HepG2 (cell line): ENCODE measurements at regions not wholly inside any gene's neighbourhood (a gene's known extent, or its start where the extent isn't known, plus 50 kb on each side); places are given as distances from the start of the nearest gene placed in this dataset.

ENCODE experiments used
- ATAC-seq: fragments of 200-7000 bp; cut with Tn5 transposase; 3 replicates; pipeline ENCODE4 v1.9.1; 2020; ENCODE audit warnings: mild to moderate bottlenecking, moderate library complexity
- BruUV-seq: library from RNA; stranded (reverse); fragments of 400-500 nt; replicated peaks from 2 replicates; lab custom pipeline; 2021; lab: Mats Ljungman, UMichigan
- CTCF ChIA-PET: fragments of 300-600 bp; formaldehyde crosslinking; extraction: SDS; loops from one replicate; lab custom pipeline; 2021; ENCODE audit warnings: low total read pairs, inconsistent platforms, low intra/inter-chr PET ratio; lab: Yijun Ruan, JAX
- POLR2A ChIA-PET: fragments of 350-600 bp; sonication (Branson Sonifier 250); formaldehyde crosslinking; loops from one replicate; lab custom pipeline; 2020; ENCODE audit warnings: antibody characterized with exemption, inconsistent platforms; lab: Yijun Ruan, JAX
- DNase-seq: peaks from one replicate; pipeline ENCODE4 v3.0.0-alpha.2; 2015; ENCODE audit warnings: low spot score
- FAIRE-seq: peaks from 3 replicates; lab custom pipeline; 2011; peaks lifted over from hg19 to GRCh38; lab: Jason Lieb, UNC
- H2AFZ ChIP-seq: one replicate; pipeline ENCODE4 v1.6.1; 2011; ENCODE audit warnings: low read length, inconsistent platforms
- H3K27ac ChIP-seq: fragments of 300-600 bp; 3 replicates; pipeline ENCODE4 v1.8.0; 2011; ENCODE audit warnings: mixed run types, mild to moderate bottlenecking, mixed read lengths, low read length, inconsistent platforms; ENCODE audit not compliant: insufficient read depth; ENCODE audit errors: extremely low read length
- H3K27me3 ChIP-seq, 2 experiments: fragments of 200-600 bp in 1 of 2; 2 replicates in 1 of 2; 3 replicates in 1 of 2; pipeline versions ENCODE4 v1.6.0 to v1.8.0; 2011; ENCODE audit warnings: low read length in 2 of 2, mild to moderate bottlenecking in 2 of 2, moderate library complexity in 2 of 2, inconsistent platforms in 1 of 2; ENCODE audit not compliant: insufficient read depth in 2 of 2, control insufficient read depth in 1 of 2
- H3K36me3 ChIP-seq, 2 experiments: fragments of 200-600 bp in 1 of 2; replicated peaks in 1 of 2; 2 replicates in 1 of 2; 3 replicates in 1 of 2; pipeline versions ENCODE4 v1.5.1 to v1.8.0; 2011; ENCODE audit warnings: low read length in 2 of 2, inconsistent platforms in 1 of 2; ENCODE audit not compliant: insufficient read depth in 2 of 2, control insufficient read depth in 1 of 2
- H3K4me1 ChIP-seq: 2 replicates; pipeline ENCODE4 v1.5.1; 2012; ENCODE audit warnings: low read length, inconsistent platforms; ENCODE audit not compliant: insufficient read depth
- H3K4me2 ChIP-seq: 2 replicates; pipeline ENCODE4 v1.6.0; 2011; ENCODE audit warnings: low read depth, low read length, inconsistent platforms
- H3K4me3 ChIP-seq, 3 experiments: fragments of 200-600 bp in 1 of 3; sonication (generic), shearing (Covaris generic) in 1 of 3; replicated peaks in 1 of 3; 2 replicates each; pipeline ENCODE4 v1.5.1; 2011 to 2016; ENCODE audit warnings: low read length in 3 of 3, inconsistent platforms in 2 of 3, low read depth in 2 of 3, mild to moderate bottlenecking in 2 of 3, control low read depth in 1 of 3, mixed read lengths in 1 of 3; ENCODE audit not compliant: insufficient read depth in 1 of 3
- H3K79me2 ChIP-seq: one replicate; pipeline ENCODE4 v1.6.1; 2011; ENCODE audit warnings: low read length, inconsistent platforms; ENCODE audit not compliant: insufficient read depth
- H3K9ac ChIP-seq: 2 replicates; pipeline ENCODE4 v1.6.0; 2011; ENCODE audit warnings: mild to moderate bottlenecking, low read depth, low read length, inconsistent platforms; ENCODE audit not compliant: insufficient read depth
- H3K9me3 ChIP-seq: 2 replicates; pipeline ENCODE4 v1.5.1; 2012; ENCODE audit warnings: mild to moderate bottlenecking, low read length
- H4K20me1 ChIP-seq: 2 replicates; pipeline ENCODE4 v1.6.0; 2011; ENCODE audit warnings: inconsistent platforms, mild to moderate bottlenecking, low read length, moderate library complexity; ENCODE audit not compliant: insufficient read depth
- HNRNPK ChIP-seq: fragments of 200-400 bp; formaldehyde crosslinking; IDR thresholded peaks from 2 replicates; pipeline ENCODE4 v1.6.1; 2018; ENCODE audit warnings: low read length, low read depth, moderate library complexity, mild to moderate bottlenecking; ENCODE audit not compliant: poor library complexity, severe bottlenecking
- HOXA7 ChIP-seq: sonication (generic); formaldehyde crosslinking; IDR thresholded peaks from 2 replicates; pipeline ENCODE4 v1.8.1; 2022; ENCODE audit warnings: mild to moderate bottlenecking, missing genetic modification reagents, moderate library complexity
- KLF13 ChIP-seq: sonication (generic); formaldehyde crosslinking; IDR thresholded peaks from 2 replicates; pipeline ENCODE4 v1.4.0; 2020; ENCODE audit warnings: mild to moderate bottlenecking, missing genetic modification reagents
- LRRFIP1 ChIP-seq: sonication (generic); formaldehyde crosslinking; conservative IDR thresholded peaks from 2 replicates; pipeline ENCODE4 v1.4.0; 2020; ENCODE audit warnings: missing genetic modification reagents
- MEIS1 ChIP-seq: sonication (generic); formaldehyde crosslinking; IDR thresholded peaks from 2 replicates; pipeline ENCODE4 v1.9.0; 2021; ENCODE audit warnings: mild to moderate bottlenecking, missing genetic modification reagents, moderate library complexity, borderline replicate concordance
- PAXIP1 ChIP-seq: sonication (generic); formaldehyde crosslinking; conservative IDR thresholded peaks from 2 replicates; pipeline ENCODE4 v1.4.0; 2020; ENCODE audit warnings: mild to moderate bottlenecking, missing genetic modification reagents, moderate library complexity
- PHF21A ChIP-seq: sonication (generic); formaldehyde crosslinking; IDR thresholded peaks from 2 replicates; pipeline ENCODE4 v1.5.0; 2020; ENCODE audit warnings: mild to moderate bottlenecking, missing genetic modification reagents
- POGK ChIP-seq: sonication (generic); formaldehyde crosslinking; conservative IDR thresholded peaks from 2 replicates; pipeline ENCODE4 v1.8.0; 2022; ENCODE audit warnings: mild to moderate bottlenecking, moderate library complexity, missing genetic modification reagents
- TMF1 ChIP-seq: sonication (generic); formaldehyde crosslinking; IDR thresholded peaks from 2 replicates; pipeline ENCODE4 v1.8.1; 2022; ENCODE audit warnings: low read depth, missing genetic modification reagents
- ZNF136 ChIP-seq: sonication (generic); formaldehyde crosslinking; IDR thresholded peaks from 2 replicates; pipeline ENCODE4 v1.8.1; 2022; ENCODE audit warnings: low read depth, mild to moderate bottlenecking, moderate library complexity, missing genetic modification reagents
- ZNF234 ChIP-seq: sonication (generic); formaldehyde crosslinking; conservative IDR thresholded peaks from 2 replicates; pipeline ENCODE4 v1.5.1; 2020; ENCODE audit warnings: mild to moderate bottlenecking, missing genetic modification reagents
- ZNF282 ChIP-seq: fragments of 450-650 bp; IDR thresholded peaks from 2 replicates; pipeline ENCODE4 v1.6.1; 2018; ENCODE audit not compliant: partially characterized antibody
- ZNF724P ChIP-seq: sonication (generic); formaldehyde crosslinking; IDR thresholded peaks from 2 replicates; pipeline ENCODE4 v1.8.0; 2022; ENCODE audit warnings: missing genetic modification reagents, borderline replicate concordance
- WGBS: methylation state at CpG from one replicate; pipeline ENCODE4 v1.1.6; 2017; ENCODE audit warnings: low lambda C conversion rate; 5-methylcytosine and 5-hydroxymethylcytosine counted together
- in situ Hi-C: cut with HindIII; loops from 2 replicates; pipeline ENCODE4 v1.10.0; 2017; ENCODE audit warnings: low pct_unique_long_range_greater_than_20kb; ENCODE audit not compliant: extremely low pct_ligation_motif_present
- intact Hi-C: fragments of 100-400 bp; cut with micrococcal nuclease; formaldehyde crosslinking; loops from one replicate; pipeline ENCODE4 v1.10.0; 2022; ENCODE audit not compliant: unreplicated experiment
- TF ChIP-seq, protein P1 (sequence below): sonication (generic); formaldehyde crosslinking; IDR thresholded peaks from 2 replicates; pipeline ENCODE4 v1.8.1; 2023; ENCODE audit warnings: mild to moderate bottlenecking, missing genetic modification reagents

DNA sequence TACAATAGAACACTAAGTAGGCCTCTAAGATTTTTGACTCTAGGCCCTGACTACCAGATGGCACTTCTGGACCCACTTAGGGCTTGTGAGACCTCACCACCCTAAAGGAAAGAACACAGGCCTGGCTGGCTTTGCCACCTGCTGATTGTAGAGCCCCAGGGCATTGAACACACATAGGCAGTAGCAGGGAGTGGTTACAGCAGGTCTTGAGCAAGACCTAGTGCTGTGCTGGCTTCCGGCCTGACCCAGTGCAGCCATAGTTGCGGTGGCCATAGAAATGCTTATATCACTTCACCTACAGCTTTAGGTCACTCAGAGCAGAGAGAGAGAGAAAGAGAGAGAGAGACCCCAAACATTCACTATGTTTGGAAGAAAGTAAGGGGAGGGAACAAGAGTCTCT lies 223.2 kb downstream of the LRATD1 start:
- H3K79me2 ChIP-seq = no peaks in the 10 kb centered on the region
- WGBS = 49% methylated on average over 2 of the region's 2 CpGs
- POLR2A ChIA-PET = no interaction called here
- peaks cover 25% of the 10 kb centered on the region; the same call in 1 of the 2 replicates for H3K9me3 ChIP-seq
- CTCF ChIA-PET = no interaction called here
- intact Hi-C loops (no loop called here), in situ Hi-C loops (no loop called here)
- no peak for ATAC-seq
- H3K27ac ChIP-seq = no peak overlapping the region
- no peaks in the 10 kb centered on the region for H4K20me1 ChIP-seq
- H3K27me3 ChIP-seq = no peaks in the 10 kb centered on the region
- no peak for FAIRE-seq
- no peak overlapping the region for H3K4me2 ChIP-seq
- DNase-seq = no peak
- H3K4me1 ChIP-seq = no peaks in the 10 kb centered on the region
- BruUV-seq = no TSS peak
- H3K36me3 ChIP-seq = no peaks in the 10 kb centered on the region
- no peak overlapping the region for H2AFZ ChIP-seq
- H3K9ac ChIP-seq = no peak overlapping the region
- no peak overlapping the region for H3K4me3 ChIP-seq
- no peak for TF ChIP-seq ZNF282
- no peak for TF ChIP-seq HOXA7 (CRISPR knock-in tag)
- TF ChIP-seq ZNF136 = no peak
- no peak for TF ChIP-seq HNRNPK
- TF ChIP-seq ZNF724P (CRISPR knock-in tag) = no peak
- TF ChIP-seq LRRFIP1 (CRISPR knock-in tag) = no peak
- no peak for TF ChIP-seq PHF21A (CRISPR knock-in tag)
- TF ChIP-seq MEIS1 (CRISPR knock-in tag) = no peak
- no peak for TF ChIP-seq KLF13 (CRISPR knock-in tag)
- TF ChIP-seq POGK = no peak
- TF ChIP-seq, protein P1, sequence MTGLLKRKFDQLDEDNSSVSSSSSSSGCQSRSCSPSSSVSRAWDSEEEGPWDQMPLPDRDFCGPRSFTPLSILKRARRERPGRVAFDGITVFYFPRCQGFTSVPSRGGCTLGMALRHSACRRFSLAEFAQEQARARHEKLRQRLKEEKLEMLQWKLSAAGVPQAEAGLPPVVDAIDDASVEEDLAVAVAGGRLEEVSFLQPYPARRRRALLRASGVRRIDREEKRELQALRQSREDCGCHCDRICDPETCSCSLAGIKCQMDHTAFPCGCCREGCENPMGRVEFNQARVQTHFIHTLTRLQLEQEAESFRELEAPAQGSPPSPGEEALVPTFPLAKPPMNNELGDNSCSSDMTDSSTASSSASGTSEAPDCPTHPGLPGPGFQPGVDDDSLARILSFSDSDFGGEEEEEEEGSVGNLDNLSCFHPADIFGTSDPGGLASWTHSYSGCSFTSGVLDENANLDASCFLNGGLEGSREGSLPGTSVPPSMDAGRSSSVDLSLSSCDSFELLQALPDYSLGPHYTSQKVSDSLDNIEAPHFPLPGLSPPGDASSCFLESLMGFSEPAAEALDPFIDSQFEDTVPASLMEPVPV (CRISPR knock-in tag) = no peak
- no peak for TF ChIP-seq TMF1 (CRISPR knock-in tag)
- no peak for TF ChIP-seq PAXIP1 (CRISPR knock-in tag)
- TF ChIP-seq ZNF234 (CRISPR knock-in tag) = no peak
